A673 (cell line): ENCODE measurements at regions not wholly inside any gene's neighbourhood (a gene's known extent, or its start where the extent isn't known, plus 50 kb on each side); places are given as distances from the start of the nearest gene placed in this dataset.

Source experiments
- BruUV-seq: library from RNA; stranded (reverse); fragments of 400-500 nt; replicated peaks from 2 replicates; lab custom pipeline; 2021; lab: Mats Ljungman, UMichigan
- CTCF ChIA-PET: fragments of 300-600 bp; sonication (Branson Sonifier 250); formaldehyde crosslinking; loops from one replicate; lab custom pipeline; 2022; ENCODE audit warnings: antibody characterized with exemption; lab: Charles Lee
- POLR2A ChIA-PET: fragments of 300-600 bp; sonication (Branson Sonifier 250); formaldehyde crosslinking; loops from one replicate; lab custom pipeline; 2022; ENCODE audit warnings: antibody characterized with exemption; ENCODE audit not compliant: low non-redundant PET; lab: Charles Lee
- DNase-seq: peaks from one replicate; pipeline ENCODE4 v3.0.0-alpha.2; 2015; ENCODE audit warnings: low spot score
- H3K27ac ChIP-seq: fragments of 200-600 bp; sonication (generic); 2 replicates; pipeline ENCODE4 v1.5.1; 2016; ENCODE audit warnings: mixed run types, low read depth, mild to moderate bottlenecking, mixed read lengths, antibody characterized with exemption, low read length; ENCODE audit not compliant: poor library complexity, severe bottlenecking
- H3K27me3 ChIP-seq: fragments of 200-600 bp; sonication (generic); replicated peaks from 2 replicates; pipeline ENCODE4 v1.6.1; 2017; ENCODE audit warnings: mixed run types, low read depth, mild to moderate bottlenecking, mixed read lengths, antibody characterized with exemption, low read length; ENCODE audit not compliant: insufficient read depth, poor library complexity
- H3K36me3 ChIP-seq: fragments of 200-600 bp; sonication (generic); 2 replicates; pipeline ENCODE4 v1.6.1; 2016; ENCODE audit warnings: mixed run types, mild to moderate bottlenecking, mixed read lengths, antibody characterized with exemption, low read length; ENCODE audit not compliant: insufficient read depth, poor library complexity, severe bottlenecking
- H3K4me1 ChIP-seq: fragments of 200-600 bp; sonication (generic); 2 replicates; pipeline ENCODE4 v1.6.1; 2017; ENCODE audit warnings: mixed run types, mild to moderate bottlenecking, mixed read lengths, antibody characterized with exemption, low read length; ENCODE audit not compliant: insufficient read depth, poor library complexity, severe bottlenecking
- H3K4me3 ChIP-seq: fragments of 200-600 bp; sonication (generic); 2 replicates; pipeline ENCODE4 v1.5.1; 2016; ENCODE audit warnings: low read depth, mixed run types, mild to moderate bottlenecking, mixed read lengths, low read length; ENCODE audit not compliant: poor library complexity, severe bottlenecking
- H3K9me3 ChIP-seq: fragments of 200-600 bp; sonication (generic); 2 replicates; pipeline ENCODE4 v1.6.1; 2016; ENCODE audit warnings: mixed run types, low read depth, mild to moderate bottlenecking, mixed read lengths, antibody characterized with exemption, low read length; ENCODE audit not compliant: poor library complexity, severe bottlenecking
- EZH2 ChIP-seq: fragments of 200-600 bp; sonication (generic); IDR thresholded peaks from 2 replicates; pipeline ENCODE4 v1.6.1; 2017; ENCODE audit warnings: borderline replicate concordance, low read depth, mild to moderate bottlenecking, mixed read lengths, antibody characterized with exemption, low read length; ENCODE audit not compliant: poor library complexity, severe bottlenecking
- intact Hi-C: fragments of 100-400 bp; cut with micrococcal nuclease; formaldehyde crosslinking; loops from one replicate; pipeline ENCODE4 v1.10.0; 2022; ENCODE audit not compliant: unreplicated experiment
- TF ChIP-seq, protein P1 (sequence below): fragments of 300-800, 200-600 bp; sonication (generic); conservative IDR thresholded peaks from 2 replicates; pipeline ENCODE4 v1.5.1; 2017; ENCODE audit warnings: low read depth, mild to moderate bottlenecking, antibody characterized with exemption, low read length, moderate library complexity, mixed read lengths

- POLR2A ChIA-PET, result no interaction called here
- CTCF ChIA-PET, result no interaction called here
Observed at GRCh38 chr7:47714669-47715607, 133.0 kb upstream of the TNS3 start.

DNA sequence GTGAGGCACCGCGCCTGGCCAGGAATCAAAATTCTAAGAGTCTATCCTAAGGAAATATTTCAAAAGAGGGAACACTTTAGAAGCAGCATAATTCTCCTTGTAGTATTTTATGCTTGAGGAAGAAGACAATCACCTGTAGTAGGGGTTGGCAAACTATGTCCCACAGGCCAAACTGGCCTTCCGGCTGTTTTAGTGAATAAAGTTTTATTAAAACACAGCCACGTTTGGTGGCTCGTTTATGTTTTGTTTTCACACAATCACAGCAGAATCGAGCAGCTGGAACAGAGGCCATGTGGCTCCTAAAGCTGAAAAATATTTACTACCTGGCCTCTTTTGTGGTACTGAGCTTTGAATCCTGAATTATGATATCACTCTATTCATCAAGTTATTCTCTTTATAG is 131.7 kb upstream of the TNS3 start:
- no peaks in the 10 kb centered on the region for H3K27me3 ChIP-seq
- CTCF ChIA-PET, result no interaction called here

More at GRCh38 chr7:47714669-47715607, 133.0 kb upstream of the TNS3 start:
- BruUV-seq, result no TSS peak
- no peaks in the 10 kb centered on the region for H3K36me3 ChIP-seq
- H3K4me1 ChIP-seq, result no peaks in the 10 kb centered on the region
- no peak overlapping the region for H3K27ac ChIP-seq
- TF ChIP-seq EZH2, result no peak
- TF ChIP-seq, protein P1, sequence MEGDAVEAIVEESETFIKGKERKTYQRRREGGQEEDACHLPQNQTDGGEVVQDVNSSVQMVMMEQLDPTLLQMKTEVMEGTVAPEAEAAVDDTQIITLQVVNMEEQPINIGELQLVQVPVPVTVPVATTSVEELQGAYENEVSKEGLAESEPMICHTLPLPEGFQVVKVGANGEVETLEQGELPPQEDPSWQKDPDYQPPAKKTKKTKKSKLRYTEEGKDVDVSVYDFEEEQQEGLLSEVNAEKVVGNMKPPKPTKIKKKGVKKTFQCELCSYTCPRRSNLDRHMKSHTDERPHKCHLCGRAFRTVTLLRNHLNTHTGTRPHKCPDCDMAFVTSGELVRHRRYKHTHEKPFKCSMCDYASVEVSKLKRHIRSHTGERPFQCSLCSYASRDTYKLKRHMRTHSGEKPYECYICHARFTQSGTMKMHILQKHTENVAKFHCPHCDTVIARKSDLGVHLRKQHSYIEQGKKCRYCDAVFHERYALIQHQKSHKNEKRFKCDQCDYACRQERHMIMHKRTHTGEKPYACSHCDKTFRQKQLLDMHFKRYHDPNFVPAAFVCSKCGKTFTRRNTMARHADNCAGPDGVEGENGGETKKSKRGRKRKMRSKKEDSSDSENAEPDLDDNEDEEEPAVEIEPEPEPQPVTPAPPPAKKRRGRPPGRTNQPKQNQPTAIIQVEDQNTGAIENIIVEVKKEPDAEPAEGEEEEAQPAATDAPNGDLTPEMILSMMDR, result no peak
- H3K4me3 ChIP-seq, result no peak overlapping the region
- H3K27me3 ChIP-seq, result peaks cover 5% of the 10 kb centered on the region
- intact Hi-C loops, result no loop called here
- H3K9me3 ChIP-seq, result no peaks in the 10 kb centered on the region
- DNase-seq, result no peak

DNA sequence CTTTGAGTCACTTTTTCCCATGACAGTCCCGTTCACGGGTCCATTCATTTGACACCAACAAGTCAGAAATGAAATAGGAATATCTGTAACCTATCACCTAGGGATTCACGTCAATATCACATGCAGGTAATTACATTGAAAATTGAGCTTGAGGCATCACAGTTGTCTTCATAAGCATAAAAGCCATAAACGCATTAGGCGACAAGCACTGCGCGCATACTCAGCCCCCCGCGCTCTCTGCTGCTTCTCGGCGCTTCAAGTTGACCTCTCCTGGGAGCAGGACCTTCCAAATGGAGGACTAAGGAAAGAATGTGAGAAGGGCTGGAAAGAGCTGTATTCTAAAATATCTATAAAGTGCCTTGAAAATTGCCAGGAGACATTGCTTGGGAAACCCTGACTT is 130.5 kb upstream of the TNS3 start:
- no peaks in the 10 kb centered on the region for H3K9me3 ChIP-seq
- POLR2A ChIA-PET, result interaction anchor here (0.6 kb wide), 2 partner anchors 16 to 26 kb away, joined by 3 read pairs; no protein-coding TSS in a partner anchor
- BruUV-seq, result no TSS peak
- H3K4me1 ChIP-seq, result no peaks in the 10 kb centered on the region
- TF ChIP-seq, protein P1, result no peak
- no peak for TF ChIP-seq EZH2
- intact Hi-C loops, result no loop called here
- H3K4me3 ChIP-seq, result no peak overlapping the region
- CTCF ChIA-PET, result no interaction called here
- DNase-seq, result no peak
- H3K27me3 ChIP-seq, result no peaks in the 10 kb centered on the region
- H3K36me3 ChIP-seq, result no peaks in the 10 kb centered on the region
- no peak overlapping the region for H3K27ac ChIP-seq

More for the DNA sequence above, 131.7 kb upstream of the TNS3 start:
- Histone ChIP-seq H3K36me3 (no peaks in the 10 kb centered on the region), H3K4me1 (no peaks in the 10 kb centered on the region), H3K9me3 (no peaks in the 10 kb centered on the region), H3K27ac (no peak overlapping the region), H3K4me3 (no peak overlapping the region)
- intact Hi-C loops, result no loop called here
- POLR2A ChIA-PET, result no interaction called here
- no peak for DNase-seq
- no peak for TF ChIP-seq EZH2
- TF ChIP-seq, protein P1, result no peak
- no TSS peak for BruUV-seq
